ENCODE measurements at regions not wholly inside any gene's neighbourhood (a gene's known extent, or its start where the extent isn't known, plus 50 kb on each side); places are given as distances from the start of the nearest gene placed in this dataset.
"Not testable (repeated sequence)": the region's sequence is repeated elsewhere in the genome, so short reads cannot be mapped to it uniquely, and the experiment has no call there.

DNA sequence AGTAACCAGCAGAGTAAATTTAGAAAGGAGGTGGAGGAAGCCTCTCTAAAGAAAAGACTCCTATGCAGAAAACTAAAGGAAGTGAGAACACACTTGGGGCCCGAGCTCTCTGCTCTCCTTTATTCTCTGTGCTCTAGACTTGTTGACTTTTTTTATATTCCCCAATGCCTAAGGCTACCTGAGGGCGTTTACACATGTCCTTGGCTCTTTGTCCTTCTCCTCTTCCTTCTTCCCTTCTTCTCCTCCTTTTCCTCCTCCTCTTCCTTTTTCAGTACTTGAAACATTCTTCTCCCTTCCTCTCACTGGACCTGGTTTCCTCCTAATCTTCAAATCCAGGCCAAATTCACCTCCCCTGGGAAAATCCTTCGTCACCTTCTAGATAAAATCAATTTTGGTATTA is 256.4 kb upstream of the TRPC7 start:
- no peak for DNase-seq (ENCODE audit: low spot score)

GRCh38 chr5:136620621-136621020 is 255.3 kb upstream of the TRPC7 start:
- no peak for DNase-seq (ENCODE audit: low spot score)

GRCh38 chr5:136620016-136620419 is 254.7 kb upstream of the TRPC7 start:
- DNase-seq (ENCODE audit: low spot score): no peak

- DNase-seq (ENCODE audit: low spot score): no peak
Observed at GRCh38 chr5:136619556-136619955, 254.2 kb upstream of the TRPC7 start.

GRCh38 chr5:136615251-136616119 is 250.1 kb upstream of the TRPC7 start:
- no peak for DNase-seq (ENCODE audit: low spot score)

DNA sequence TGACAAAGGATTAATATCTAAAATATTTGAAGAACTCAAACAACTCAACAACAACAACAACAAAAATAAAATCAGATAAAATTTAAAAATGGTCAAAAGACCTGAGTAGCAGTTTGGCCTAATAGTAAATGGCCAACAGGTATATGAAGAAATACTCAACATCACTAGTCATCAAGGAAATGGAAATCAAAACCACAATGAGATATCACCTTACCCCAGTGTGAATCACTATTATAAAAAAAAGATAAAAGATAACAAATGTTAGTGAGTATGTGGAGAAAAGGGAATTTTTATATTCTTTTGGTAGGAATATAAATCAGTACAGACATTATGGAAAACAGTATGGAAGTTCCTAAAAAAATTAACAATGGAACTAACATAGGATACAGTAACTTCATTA is 247.9 kb upstream of the TRPC7 start:
- no peak for DNase-seq (ENCODE audit: low spot score)

DNA sequence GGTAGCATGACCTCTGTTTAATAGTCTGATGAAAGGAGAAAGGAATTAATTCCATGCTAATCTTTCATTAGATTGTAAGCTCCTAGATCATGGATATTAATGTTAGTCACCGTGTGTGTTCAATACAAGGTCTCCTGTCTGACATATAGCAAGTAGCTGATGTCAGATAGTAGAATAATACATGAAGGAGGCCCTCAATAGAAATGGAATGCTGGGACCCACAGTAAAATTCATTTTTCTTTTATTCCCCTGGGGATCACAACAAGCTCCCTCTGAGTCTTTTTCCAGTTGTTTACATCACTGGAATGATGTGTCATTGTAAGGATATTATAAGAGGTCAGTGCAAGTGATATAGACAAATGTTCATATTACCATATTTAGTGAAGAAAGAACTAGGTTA is 240.3 kb upstream of the TRPC7 start:
- no peak for DNase-seq (ENCODE audit: low spot score)

DNA sequence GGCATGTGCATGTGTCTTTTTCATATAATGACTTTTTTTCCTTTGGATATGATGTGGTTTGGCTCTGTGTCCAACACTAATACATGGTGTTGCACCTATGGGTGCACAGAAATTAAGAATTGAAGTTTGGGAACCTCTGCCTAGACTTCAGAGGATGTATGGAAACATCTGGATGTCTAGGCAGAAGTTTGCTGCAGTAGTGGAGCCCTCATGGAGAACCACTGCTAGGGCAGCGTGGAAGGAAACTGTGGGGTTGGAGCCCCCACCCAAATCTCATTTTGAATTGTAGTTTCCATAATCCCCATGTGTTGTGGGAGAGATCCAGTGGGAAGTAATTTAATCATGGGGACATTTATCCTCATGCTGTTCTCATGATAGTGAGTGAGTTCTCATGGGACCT is 235.0 kb upstream of the TRPC7 start:
- DNase-seq (ENCODE audit: low spot score): no peak

DNA sequence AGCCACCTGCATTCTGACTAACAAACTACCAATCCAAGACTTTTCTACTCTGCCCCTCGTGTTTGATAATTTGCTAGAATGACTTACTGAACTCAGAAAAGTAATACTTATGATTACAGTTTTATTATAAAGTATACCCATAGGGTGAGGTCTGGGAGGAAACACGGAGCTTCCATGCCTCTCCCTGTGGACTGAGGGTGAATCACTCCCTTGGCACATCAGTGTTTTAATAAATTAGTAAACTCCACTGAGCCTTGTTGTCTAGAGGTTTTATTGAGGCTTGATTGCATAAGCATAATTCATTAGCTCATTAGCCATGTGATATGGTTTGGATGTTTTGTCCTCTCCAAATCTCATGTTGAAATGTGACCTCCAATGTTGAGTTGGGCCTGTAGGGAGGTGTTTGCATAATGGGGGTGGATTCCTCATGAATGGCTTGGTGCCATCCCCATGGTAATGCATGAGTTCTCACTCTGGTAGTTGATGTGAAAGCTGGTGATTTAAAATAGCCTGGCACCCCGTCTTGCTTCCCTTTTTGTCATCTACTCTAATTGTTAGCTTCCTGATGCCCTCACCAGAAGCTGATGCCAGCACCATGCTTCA is 233.6 kb upstream of the TRPC7 start:
- DNase-seq (ENCODE audit: low spot score): no peak

DNA sequence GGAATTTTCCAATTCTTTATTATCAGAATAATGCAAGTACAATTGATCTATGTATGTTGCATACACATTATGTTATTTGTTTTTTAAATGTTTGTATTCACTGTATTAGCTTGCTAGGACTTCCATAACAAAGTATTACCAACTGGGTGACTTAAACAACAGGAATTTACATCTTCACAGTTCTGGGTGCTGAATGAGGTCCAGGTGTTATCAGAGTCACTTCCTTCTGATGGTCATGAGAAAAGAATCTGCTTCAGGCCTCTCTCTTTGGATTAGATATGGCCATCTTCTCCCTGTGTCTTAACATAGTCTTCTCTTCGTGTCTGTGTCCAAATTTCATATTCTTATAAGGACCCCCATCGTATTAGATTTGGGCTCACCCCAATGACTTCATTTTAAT is 229.1 kb upstream of the TRPC7 start:
- no peak for DNase-seq (ENCODE audit: low spot score)

DNA sequence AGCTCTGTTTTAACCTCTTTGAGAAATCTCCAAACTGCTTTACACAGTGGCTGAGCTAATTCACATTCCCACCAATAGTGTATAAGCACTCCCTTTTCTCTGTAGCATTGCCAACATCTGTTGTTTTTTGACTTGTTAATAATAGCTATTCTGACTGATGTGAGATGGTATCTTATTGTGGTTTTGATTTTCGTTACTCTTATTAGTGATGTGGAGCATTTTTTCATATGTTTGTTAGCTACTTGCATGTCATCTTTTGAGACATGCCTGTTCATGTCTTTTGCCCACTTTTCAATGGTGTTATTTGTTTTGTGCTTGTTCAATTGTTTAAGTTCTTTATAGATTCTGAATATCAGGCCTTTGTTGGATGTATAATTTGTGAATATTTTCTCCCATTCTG is 225.2 kb upstream of the TRPC7 start:
- DNase-seq (ENCODE audit: low spot score): no peak

GRCh38 chr5:136586196-136586595 is 220.9 kb upstream of the TRPC7 start:
- DNase-seq (ENCODE audit: low spot score): no peak

- DNase-seq (ENCODE audit: low spot score): no peak
Observed at GRCh38 chr5:136584474-136584873, 219.1 kb upstream of the TRPC7 start.

- DNase-seq (ENCODE audit: low spot score): no peak
Observed at GRCh38 chr5:136579238-136579637, 213.9 kb upstream of the TRPC7 start.

GRCh38 chr5:136569875-136570274 is 204.5 kb upstream of the TRPC7 start:
- not testable (repeated sequence) for DNase-seq (ENCODE audit: low spot score)

DNA sequence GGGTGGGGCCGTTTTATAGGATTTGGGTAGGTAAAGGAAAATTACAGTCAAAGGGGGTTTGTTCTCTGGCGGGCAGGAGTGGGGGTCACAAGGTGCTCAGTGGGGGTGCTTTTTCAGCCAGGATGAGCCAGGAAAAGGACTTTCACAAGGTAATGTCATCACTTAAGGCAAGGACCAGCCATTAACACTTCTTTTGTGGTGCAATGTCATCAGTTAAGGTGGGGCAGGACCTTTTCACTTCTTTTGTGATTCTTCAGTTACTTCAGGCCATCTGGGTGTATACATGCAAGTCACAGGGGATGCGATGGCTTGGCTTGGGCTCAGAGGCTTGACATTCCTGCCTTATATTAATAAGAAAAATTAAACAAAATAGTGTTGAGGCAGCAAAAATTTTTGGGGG is 200.1 kb upstream of the TRPC7 start:
- not testable (repeated sequence) for DNase-seq (ENCODE audit: low spot score)

GRCh38 chr5:136565050-136565449 is 199.7 kb upstream of the TRPC7 start:
- not testable (repeated sequence) for DNase-seq (ENCODE audit: low spot score)

DNA sequence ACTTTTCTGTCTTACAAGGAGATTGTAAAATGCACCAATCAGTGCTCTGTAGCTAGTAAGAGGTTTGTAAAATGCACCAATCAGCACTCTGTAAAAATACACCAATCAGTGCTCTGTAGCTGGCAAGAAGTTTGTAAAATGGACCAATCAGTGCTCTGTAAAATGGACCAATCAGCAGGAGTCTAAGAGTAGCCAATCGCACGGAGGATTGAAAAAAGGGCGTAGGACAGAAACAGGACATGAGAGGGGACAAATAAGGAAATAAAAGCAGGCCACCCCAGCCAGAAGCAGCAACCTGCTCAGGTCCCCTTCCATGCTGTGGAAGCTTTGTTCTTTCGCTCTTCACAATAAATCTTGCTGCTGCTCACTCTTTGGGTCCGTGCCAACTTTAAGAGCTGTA is 199.1 kb upstream of the TRPC7 start:
- not testable (repeated sequence) for DNase-seq (ENCODE audit: low spot score)

GRCh38 chr5:136563489-136563888 is 198.1 kb upstream of the TRPC7 start:
- DNase-seq (ENCODE audit: low spot score): no peak

DNA sequence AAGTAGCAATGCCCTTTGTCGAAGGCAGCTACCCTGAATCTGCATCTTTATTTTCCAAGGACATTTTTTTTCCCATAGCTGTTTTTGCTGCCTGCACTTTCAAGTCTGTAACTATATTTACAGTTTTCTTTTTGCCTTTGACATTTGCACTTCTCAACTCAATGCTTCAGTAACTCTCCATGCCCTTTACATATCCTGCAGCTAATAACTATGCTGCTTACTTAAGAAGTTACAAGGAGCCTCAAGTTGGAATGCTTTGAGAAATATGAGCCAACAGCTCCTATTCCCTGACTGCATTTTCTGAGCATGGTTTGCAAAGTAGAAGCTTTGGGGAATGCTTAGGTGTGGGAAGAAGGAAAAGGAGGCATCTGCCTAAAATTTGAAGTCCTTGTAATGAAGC is 194.8 kb upstream of the TRPC7 start:
- no peak for DNase-seq (ENCODE audit: low spot score)

DNA sequence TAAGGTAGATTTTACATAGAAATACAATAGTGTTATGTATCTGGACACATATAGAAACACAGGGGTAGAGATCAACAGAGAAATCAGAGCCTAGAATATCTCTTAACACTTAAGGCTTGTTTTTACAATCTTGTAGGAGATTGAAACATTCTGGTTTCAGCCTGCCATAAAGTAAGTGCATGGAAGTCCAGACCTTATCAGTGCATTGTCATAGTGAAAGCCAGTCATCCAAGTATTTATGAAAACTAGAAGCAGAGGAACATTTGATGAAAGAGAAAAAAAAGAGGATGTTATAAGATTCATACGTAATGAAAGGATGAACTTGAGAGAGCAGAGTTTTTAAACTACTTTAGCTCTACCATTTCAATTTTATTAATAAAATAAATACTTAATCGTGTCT is 194.3 kb upstream of the TRPC7 start:
- DNase-seq (ENCODE audit: low spot score): no peak

DNA sequence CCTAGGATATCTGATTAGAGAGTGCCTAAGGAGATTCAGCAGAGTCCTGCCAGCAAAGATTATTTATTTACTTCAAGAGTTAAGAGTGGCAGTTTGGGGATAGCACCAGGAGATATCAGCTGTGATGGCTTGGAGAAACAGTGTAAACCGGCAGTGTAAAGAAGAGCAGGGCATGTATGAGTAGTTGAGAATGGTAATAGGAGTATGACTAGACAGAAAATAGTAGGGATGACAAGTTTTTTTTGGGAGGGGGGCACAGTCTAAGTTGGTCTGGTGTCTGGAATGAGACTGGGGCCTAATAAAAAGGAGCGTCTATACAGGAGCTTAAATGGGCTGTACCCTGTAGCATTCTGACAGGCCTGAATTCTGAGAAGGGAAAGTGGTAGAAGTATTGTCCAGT is 181.8 kb upstream of the TRPC7 start:
- not testable (repeated sequence) for DNase-seq (ENCODE audit: low spot score)

- not testable (repeated sequence) for DNase-seq (ENCODE audit: low spot score)
Observed at GRCh38 chr5:136546441-136546840, 181.1 kb upstream of the TRPC7 start.

GRCh38 chr5:136545031-136545430 is 179.7 kb upstream of the TRPC7 start:
- not testable (repeated sequence) for DNase-seq (ENCODE audit: low spot score)

Measured in H4 (cell line).